IMR-90 (cell line): ENCODE measurements at regions not wholly inside any gene's neighbourhood (a gene's known extent, or its start where the extent isn't known, plus 50 kb on each side); places are given as distances from the start of the nearest gene placed in this dataset.

Experiments used
- ATAC-seq: fragments of 200-7000 bp; cut with Tn5 transposase; 2 replicates; pipeline ENCODE4 v1.9.1; 2020; ENCODE audit warnings: low read depth, mild to moderate bottlenecking, moderate library complexity
- BruUV-seq: library from RNA; stranded (reverse); fragments of 400-500 nt; replicated peaks from 2 replicates; lab custom pipeline; 2021; lab: Mats Ljungman, UMichigan
- CTCF ChIA-PET: fragments of 300-600 bp; formaldehyde crosslinking; extraction: SDS; loops from one replicate; lab custom pipeline; 2021; ENCODE audit warnings: antibody characterized with exemption; lab: Yijun Ruan, JAX
- POLR2A ChIA-PET: fragments of 300-600 bp; sonication (Branson Sonifier 250); formaldehyde crosslinking; loops from one replicate; lab custom pipeline; 2022; ENCODE audit warnings: antibody characterized with exemption; ENCODE audit not compliant: unreplicated experiment; lab: Charles Lee
- DNase-seq: peaks from one replicate; pipeline ENCODE4 v3.0.0; 2013
- H2AFZ ChIP-seq: replicated peaks from 2 replicates; pipeline ENCODE3; 2013; ENCODE audit warnings: low read length, mild to moderate bottlenecking; ENCODE audit not compliant: poor library complexity
- H2AK5ac ChIP-seq: 2 replicates; pipeline ENCODE4 v1.6.1; 2013; ENCODE audit warnings: low read depth, low read length, inconsistent platforms
- H2AK9ac ChIP-seq: replicated peaks from 2 replicates; pipeline ENCODE3; 2013; ENCODE audit warnings: mild to moderate bottlenecking, low read depth, low read length, moderate library complexity; ENCODE audit not compliant: poor library complexity
- H2BK120ac ChIP-seq: 2 replicates; pipeline ENCODE4 v1.6.1; 2013; ENCODE audit warnings: low read depth, low read length, inconsistent platforms
- H2BK15ac ChIP-seq: 3 replicates; pipeline ENCODE4 v1.6.1; 2013; ENCODE audit warnings: low read depth, low read length, inconsistent platforms
- H2BK20ac ChIP-seq: 2 replicates; pipeline ENCODE4 v1.6.1; 2013; ENCODE audit warnings: low read depth, mild to moderate bottlenecking, inconsistent platforms, low read length, moderate library complexity
- H2BK5ac ChIP-seq: 2 replicates; pipeline ENCODE4 v1.6.1; 2013; ENCODE audit warnings: mild to moderate bottlenecking, low read depth, low read length, inconsistent platforms; ENCODE audit not compliant: poor library complexity, severe bottlenecking
- H3K14ac ChIP-seq: replicated peaks from 2 replicates; pipeline ENCODE4 v1.6.1; 2013; ENCODE audit warnings: low read depth, low read length, inconsistent platforms
- H3K18ac ChIP-seq: 2 replicates; pipeline ENCODE4 v1.6.1; 2013; ENCODE audit warnings: low read depth, low read length, control low read depth
- H3K23ac ChIP-seq: 2 replicates; pipeline ENCODE4 v1.6.1; 2013; ENCODE audit warnings: low read depth, low read length, inconsistent platforms
- H3K27ac ChIP-seq: 2 replicates; pipeline ENCODE4 v1.5.1; 2013; ENCODE audit warnings: mild to moderate bottlenecking, control low read depth, low read length; ENCODE audit not compliant: insufficient read depth
- H3K27me3 ChIP-seq: 2 replicates; pipeline ENCODE4 v1.6.1; 2013; ENCODE audit warnings: low read length; ENCODE audit not compliant: control insufficient read depth, insufficient read depth
- H3K36me3 ChIP-seq: 2 replicates; pipeline ENCODE4 v1.6.1; 2013; ENCODE audit warnings: low read length, mixed read lengths; ENCODE audit not compliant: control insufficient read depth, insufficient read depth
- H3K4ac ChIP-seq: 2 replicates; pipeline ENCODE4 v1.6.1; 2013; ENCODE audit warnings: low read depth, low read length, inconsistent platforms
- H3K4me1 ChIP-seq: 2 replicates; pipeline ENCODE4 v1.6.1; 2013; ENCODE audit warnings: low read length, mixed read lengths; ENCODE audit not compliant: control insufficient read depth, insufficient read depth
- H3K4me2 ChIP-seq: 2 replicates; pipeline ENCODE4 v1.6.1; 2013; ENCODE audit warnings: low read depth, mild to moderate bottlenecking, control low read depth, low read length, moderate library complexity
- H3K4me3 ChIP-seq: 2 replicates; pipeline ENCODE4 v1.5.1; 2013; ENCODE audit warnings: low read depth, mild to moderate bottlenecking, control low read depth, low read length, moderate library complexity; ENCODE audit not compliant: insufficient read depth
- H3K56ac ChIP-seq: 2 replicates; pipeline ENCODE4 v1.6.1; 2013; ENCODE audit warnings: low read length, inconsistent platforms; ENCODE audit not compliant: insufficient read depth; ENCODE audit errors: extremely low read depth
- H3K79me1 ChIP-seq, 2 experiments: 2 replicates each; pipeline ENCODE4 v1.6.1; 2013; ENCODE audit warnings: low read length in 2 of 2, inconsistent platforms in 1 of 2, low read depth in 1 of 2
- H3K9ac ChIP-seq: 2 replicates; pipeline ENCODE4 v1.6.1; 2013; ENCODE audit warnings: low read depth, low read length, control low read depth
- H3K9me1 ChIP-seq: 2 replicates; pipeline ENCODE4 v1.6.1; 2013; ENCODE audit warnings: low read length, inconsistent platforms; ENCODE audit not compliant: insufficient read depth
- H3K9me3 ChIP-seq: 2 replicates; pipeline ENCODE4 v1.6.1; 2013; ENCODE audit warnings: low read length; ENCODE audit not compliant: control insufficient read depth, insufficient read depth
- H4K20me1 ChIP-seq: 2 replicates; pipeline ENCODE4 v1.6.1; 2013; ENCODE audit warnings: low read length, inconsistent platforms; ENCODE audit not compliant: insufficient read depth
- H4K5ac ChIP-seq: 2 replicates; pipeline ENCODE4 v1.6.1; 2013; ENCODE audit warnings: mild to moderate bottlenecking, low read depth, low read length, control low read depth
- H4K8ac ChIP-seq, 2 experiments: 2 replicates each; pipeline ENCODE4 v1.6.1; 2013; ENCODE audit warnings: low read depth in 2 of 2, low read length in 2 of 2, control low read depth in 1 of 2, inconsistent platforms in 1 of 2
- H4K91ac ChIP-seq: 2 replicates; pipeline ENCODE4 v1.6.1; 2013; ENCODE audit warnings: low read depth, low read length, inconsistent platforms; ENCODE audit not compliant: insufficient read depth
- BHLHE40 ChIP-seq: fragments of 150-350 bp; IDR thresholded peaks from 2 replicates; pipeline ENCODE4 v1.6.1; 2016; ENCODE audit warnings: mild to moderate bottlenecking, low read depth, low read length
- FOS ChIP-seq: fragments of 150-350 bp; IDR thresholded peaks from 2 replicates; pipeline ENCODE4 v1.6.1; 2016; ENCODE audit warnings: low read depth, low read length
- MAFK ChIP-seq: IDR thresholded peaks from 2 replicates; pipeline ENCODE4 v1.6.1; 2012; ENCODE audit warnings: low read depth, low read length, improper control_type of control experiment
- NFE2L2 ChIP-seq: fragments of 150-350 bp; IDR thresholded peaks from 2 replicates; pipeline ENCODE4 v1.6.1; 2016; ENCODE audit warnings: low read depth, mild to moderate bottlenecking, low read length
- POLR2A ChIP-seq: IDR thresholded peaks from 2 replicates; pipeline ENCODE4 v1.6.1; 2012; ENCODE audit warnings: mild to moderate bottlenecking, low read depth, low read length
- RFX5 ChIP-seq: IDR thresholded peaks from 2 replicates; pipeline ENCODE4 v1.8.0; 2012; ENCODE audit warnings: low read depth, mild to moderate bottlenecking, low read length, moderate library complexity
- SMC3 ChIP-seq: fragments of 150-350 bp; IDR thresholded peaks from 2 replicates; pipeline ENCODE4 v1.6.1; 2016; ENCODE audit warnings: low read depth, mild to moderate bottlenecking, antibody characterized with exemption, low read length, moderate library complexity
- WGBS, 2 experiments: methylation state at CpG; one replicate each; pipeline versions ENCODE4 v1.1.5 to v1.1.7; 2013; ENCODE audit warnings: missing lambda C conversion rate in 2 of 2; ENCODE audit not compliant: insufficient read length in 1 of 2; ENCODE audit errors: extremely low coverage in 2 of 2; 5-methylcytosine and 5-hydroxymethylcytosine counted together
- dilution Hi-C: fragments of 300-500 bp; cut with HindIII; formaldehyde crosslinking; loops from one replicate; pipeline ENCODE4 v1.14.3; 2018; ENCODE audit warnings: low sequenced_read_pairs; ENCODE audit not compliant: unreplicated experiment
- in situ Hi-C: fragments of 300-500 bp; cut with MboI; formaldehyde crosslinking; loops from 3 replicates; pipeline ENCODE4 v1.14.3; 2019; ENCODE audit warnings: low sequenced_read_pairs, inconsistent platforms, mixed read lengths
- intact Hi-C: fragments of 100-400 bp; cut with micrococcal nuclease; formaldehyde crosslinking; loops from 2 replicates; pipeline ENCODE4 v1.10.0; 2022
- TF ChIP-seq, protein P1 (sequence below): conservative IDR thresholded peaks from 2 replicates; pipeline ENCODE4 v1.5.1; 2012; ENCODE audit warnings: mild to moderate bottlenecking, low read depth, low read length, improper control_type of control experiment

DNA sequence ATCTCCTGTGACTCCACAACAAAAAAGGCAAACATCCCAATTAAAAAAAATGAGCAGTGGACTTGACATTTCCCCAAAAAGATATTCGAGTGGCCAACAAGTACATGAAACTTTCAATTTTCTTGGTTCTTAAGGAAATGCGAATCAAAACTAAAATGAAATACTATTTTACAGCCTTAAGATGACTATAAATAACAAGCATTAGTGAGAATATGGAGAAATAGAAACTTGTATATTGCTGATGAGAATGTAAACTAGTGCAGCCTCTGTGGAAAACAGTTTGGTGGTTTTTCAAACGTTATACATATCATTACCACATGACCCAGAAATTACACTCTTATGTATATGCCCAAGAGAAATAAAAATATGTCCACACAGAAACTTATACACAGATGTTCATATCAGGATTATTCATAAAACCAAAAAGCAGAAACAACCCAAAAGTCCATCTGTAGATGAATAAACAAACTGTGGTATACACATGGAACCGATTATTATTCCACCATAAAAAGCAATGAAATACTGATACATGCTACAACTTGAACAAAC, 153.2 kb upstream of the GPR149 start:
- no CpG with 5 or more reads among the region's 4 CpGs for WGBS, 2 experiments

More for the DNA sequence above, 153.2 kb upstream of the GPR149 start:
- Histone ChIP-seq H3K27ac (no peak overlapping the region), H3K4me2 (no peak overlapping the region), H2AK9ac (no peak overlapping the region), H3K4me3 (no peak overlapping the region), H3K4ac (no peak overlapping the region), H2BK15ac (no peak overlapping the region), H3K4me1 (no peaks in the 10 kb centered on the region), H2AK5ac (no peak overlapping the region), H3K23ac (no peak overlapping the region), H2BK5ac (no peak overlapping the region), H3K9ac (no peak overlapping the region), H2BK120ac (no peak overlapping the region), H4K8ac (no peak overlapping the region), H4K5ac (no peak overlapping the region), H3K9me3 (no peaks in the 10 kb centered on the region), H3K79me1 (no peaks in the 10 kb centered on the region), H3K36me3 (no peaks in the 10 kb centered on the region), H4K20me1 (no peaks in the 10 kb centered on the region), H3K18ac (no peak overlapping the region), H2AFZ (no peak overlapping the region), H2BK20ac (no peak overlapping the region), H3K56ac (no peak overlapping the region), H3K27me3 (no peaks in the 10 kb centered on the region), H3K14ac (no peak overlapping the region), H4K91ac (no peak overlapping the region), H3K9me1 (no peaks in the 10 kb centered on the region)
- DNase-seq (no peak), ATAC-seq (no peak)
- no peak for TF ChIP-seq POLR2A
- TF ChIP-seq, protein P1, sequence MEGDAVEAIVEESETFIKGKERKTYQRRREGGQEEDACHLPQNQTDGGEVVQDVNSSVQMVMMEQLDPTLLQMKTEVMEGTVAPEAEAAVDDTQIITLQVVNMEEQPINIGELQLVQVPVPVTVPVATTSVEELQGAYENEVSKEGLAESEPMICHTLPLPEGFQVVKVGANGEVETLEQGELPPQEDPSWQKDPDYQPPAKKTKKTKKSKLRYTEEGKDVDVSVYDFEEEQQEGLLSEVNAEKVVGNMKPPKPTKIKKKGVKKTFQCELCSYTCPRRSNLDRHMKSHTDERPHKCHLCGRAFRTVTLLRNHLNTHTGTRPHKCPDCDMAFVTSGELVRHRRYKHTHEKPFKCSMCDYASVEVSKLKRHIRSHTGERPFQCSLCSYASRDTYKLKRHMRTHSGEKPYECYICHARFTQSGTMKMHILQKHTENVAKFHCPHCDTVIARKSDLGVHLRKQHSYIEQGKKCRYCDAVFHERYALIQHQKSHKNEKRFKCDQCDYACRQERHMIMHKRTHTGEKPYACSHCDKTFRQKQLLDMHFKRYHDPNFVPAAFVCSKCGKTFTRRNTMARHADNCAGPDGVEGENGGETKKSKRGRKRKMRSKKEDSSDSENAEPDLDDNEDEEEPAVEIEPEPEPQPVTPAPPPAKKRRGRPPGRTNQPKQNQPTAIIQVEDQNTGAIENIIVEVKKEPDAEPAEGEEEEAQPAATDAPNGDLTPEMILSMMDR = no peak
- TF ChIP-seq BHLHE40 = no peak
- TF ChIP-seq FOS = no peak
- TF ChIP-seq MAFK = no peak
- no peak for TF ChIP-seq NFE2L2
- TF ChIP-seq SMC3 = no peak
- no peak for TF ChIP-seq RFX5
- in situ Hi-C loops (loop anchor here (25.0 kb wide), 1 partner anchor 104 kb away; no protein-coding TSS in a partner anchor), dilution Hi-C loops (no loop called here), intact Hi-C loops (no loop called here)
- BruUV-seq = no TSS peak
- ChIA-PET CTCF (no interaction called here), POLR2A (no interaction called here)
